Subcutaneous abdominal adipose tissue (tissue), 5 donors: ENCODE measurements at regions not wholly inside any gene's neighbourhood (a gene's known extent, or its start where the extent isn't known, plus 50 kb on each side); places are given as distances from the start of the nearest gene placed in this dataset.

Source experiments
- H3K27ac ChIP-seq: one replicate; pipeline ENCODE4 v1.7.0; 2013; ENCODE audit warnings: low read depth, mild to moderate bottlenecking, inconsistent platforms, low read length, moderate library complexity
- H3K27me3 ChIP-seq, 5 donors: one replicate each; pipeline ENCODE4 v1.7.0; 2013; ENCODE audit warnings: low read length in 5 of 5, inconsistent platforms in 1 of 5; ENCODE audit not compliant: control insufficient read depth in 5 of 5, insufficient read depth in 4 of 5
- H3K36me3 ChIP-seq, 5 donors: one replicate each; pipeline ENCODE4 v1.7.0; 2013; ENCODE audit warnings: low read length in 5 of 5; ENCODE audit not compliant: control insufficient read depth in 5 of 5, insufficient read depth in 5 of 5
- H3K4me1 ChIP-seq, 5 donors: one replicate each; pipeline ENCODE4 v1.7.0; 2013; ENCODE audit warnings: low read length in 5 of 5, mild to moderate bottlenecking in 3 of 5, moderate library complexity in 1 of 5; ENCODE audit not compliant: control insufficient read depth in 5 of 5, insufficient read depth in 5 of 5
- H3K4me3 ChIP-seq, 5 donors: one replicate each; pipeline ENCODE4 v1.7.0; 2013; ENCODE audit warnings: low read length in 5 of 5, low read depth in 1 of 5
- H3K9ac ChIP-seq, 5 donors: one replicate each; pipeline ENCODE4 v1.7.0; 2013; ENCODE audit warnings: low read length in 5 of 5, mild to moderate bottlenecking in 4 of 5, moderate library complexity in 3 of 5
- H3K9me3 ChIP-seq, 5 donors: one replicate each; pipeline ENCODE4 v1.7.0; 2013; ENCODE audit warnings: low read length in 5 of 5; ENCODE audit not compliant: control insufficient read depth in 5 of 5
- donor health status: healthy.
- donor health status: healthy.
- donor health status: healthy.
- donor health status: healthy.
- donor health status: healthy.

- H3K27ac ChIP-seq: no peak overlapping the region
- no peak overlapping the region for H3K9ac ChIP-seq
- no peak overlapping the region for H3K4me3 ChIP-seq
- H3K27me3 ChIP-seq: no peaks in the 10 kb centered on the region
- H3K9me3 ChIP-seq: no peaks in the 10 kb centered on the region
- no peaks in the 10 kb centered on the region for H3K36me3 ChIP-seq
- no peaks in the 10 kb centered on the region for H3K4me1 ChIP-seq
Measured at GRCh38 chr5:89435347-89435746, 552.4 kb upstream of the MEF2C start.

DNA sequence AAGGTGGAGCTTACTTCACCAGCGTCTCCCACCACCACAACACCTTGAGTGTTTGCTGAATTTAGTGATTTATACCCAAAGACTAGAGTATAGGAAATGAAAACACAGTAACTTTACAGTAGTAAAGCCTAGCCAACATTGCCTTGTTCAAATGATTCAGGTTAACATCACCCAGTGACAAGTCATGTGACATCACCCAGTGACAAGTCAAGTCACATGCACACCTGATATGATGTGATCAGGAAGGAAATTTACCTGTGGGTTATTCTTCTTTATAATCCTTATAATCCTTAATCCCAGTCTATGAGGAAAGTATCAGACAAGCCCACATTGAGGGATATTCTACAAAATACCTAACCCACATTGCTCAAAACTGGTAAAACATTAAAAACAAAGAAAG, 545.6 kb upstream of the MEF2C start:
- Histone ChIP-seq H3K4me3 (no peak overlapping the region), H3K4me1 (no peaks in the 10 kb centered on the region), H3K9me3 (no peaks in the 10 kb centered on the region), H3K9ac (no peak overlapping the region), H3K36me3 (no peaks in the 10 kb centered on the region), H3K27ac (no peak overlapping the region), H3K27me3 (no peaks in the 10 kb centered on the region)

- no peaks in the 10 kb centered on the region for H3K36me3 ChIP-seq
- no peaks in the 10 kb centered on the region for H3K4me1 ChIP-seq
- no peak overlapping the region for H3K9ac ChIP-seq
Measured at GRCh38 chr5:89425062-89425461, 542.1 kb upstream of the MEF2C start.

GRCh38 chr5:89421035-89421434, 538.1 kb upstream of the MEF2C start:
- H3K27ac ChIP-seq: no peak overlapping the region

More at GRCh38 chr5:89425062-89425461, 542.1 kb upstream of the MEF2C start:
- Histone ChIP-seq H3K27ac (no peak overlapping the region), H3K27me3 (no peaks in the 10 kb centered on the region), H3K4me3 (no peak overlapping the region), H3K9me3 (no peaks in the 10 kb centered on the region)

GRCh38 chr5:89418407-89419085, 535.6 kb upstream of the MEF2C start:
- no peaks in the 10 kb centered on the region for H3K4me1 ChIP-seq

More at GRCh38 chr5:89421035-89421434, 538.1 kb upstream of the MEF2C start:
- no peaks in the 10 kb centered on the region for H3K4me1 ChIP-seq
- H3K36me3 ChIP-seq: no peaks in the 10 kb centered on the region
- no peak overlapping the region for H3K9ac ChIP-seq
- H3K9me3 ChIP-seq: no peaks in the 10 kb centered on the region
- H3K4me3 ChIP-seq: no peak overlapping the region
- no peaks in the 10 kb centered on the region for H3K27me3 ChIP-seq

GRCh38 chr5:89417990-89418389, 535.0 kb upstream of the MEF2C start:
- Histone ChIP-seq H3K27ac (no peak overlapping the region), H3K36me3 (no peaks in the 10 kb centered on the region), H3K4me1 (no peaks in the 10 kb centered on the region), H3K9me3 (no peaks in the 10 kb centered on the region), H3K4me3 (no peak overlapping the region), H3K9ac (no peak overlapping the region), H3K27me3 (no peaks in the 10 kb centered on the region)

More at GRCh38 chr5:89418407-89419085, 535.6 kb upstream of the MEF2C start:
- Histone ChIP-seq H3K36me3 (no peaks in the 10 kb centered on the region), H3K27me3 (no peaks in the 10 kb centered on the region), H3K9ac (no peak overlapping the region), H3K27ac (no peak overlapping the region), H3K4me3 (no peak overlapping the region), H3K9me3 (no peaks in the 10 kb centered on the region)

DNA sequence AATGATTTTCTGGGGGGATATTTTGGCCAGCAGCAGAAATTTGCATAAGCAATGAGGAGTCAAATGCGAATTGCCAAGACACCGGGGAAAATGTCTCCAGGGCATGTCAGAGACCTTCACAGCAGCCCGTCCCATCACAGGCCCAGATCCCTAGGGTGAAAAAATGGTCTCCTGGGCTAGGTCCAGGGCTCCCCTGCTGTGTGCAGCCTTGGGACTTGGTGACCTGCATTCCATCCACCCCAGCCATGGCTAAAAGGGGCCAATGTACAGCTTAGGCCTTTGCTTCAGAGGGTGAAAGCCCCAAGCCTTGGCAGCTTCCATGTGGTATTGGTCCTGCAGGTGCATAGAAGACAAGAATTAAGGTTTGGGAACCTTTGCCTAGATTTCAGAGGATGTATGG, 534.5 kb upstream of the MEF2C start:
- no peak overlapping the region for H3K4me3 ChIP-seq
- H3K9me3 ChIP-seq: no peaks in the 10 kb centered on the region
- no peaks in the 10 kb centered on the region for H3K4me1 ChIP-seq
- no peak overlapping the region for H3K9ac ChIP-seq
- no peaks in the 10 kb centered on the region for H3K36me3 ChIP-seq
- no peaks in the 10 kb centered on the region for H3K27me3 ChIP-seq
- no peak overlapping the region for H3K27ac ChIP-seq

DNA sequence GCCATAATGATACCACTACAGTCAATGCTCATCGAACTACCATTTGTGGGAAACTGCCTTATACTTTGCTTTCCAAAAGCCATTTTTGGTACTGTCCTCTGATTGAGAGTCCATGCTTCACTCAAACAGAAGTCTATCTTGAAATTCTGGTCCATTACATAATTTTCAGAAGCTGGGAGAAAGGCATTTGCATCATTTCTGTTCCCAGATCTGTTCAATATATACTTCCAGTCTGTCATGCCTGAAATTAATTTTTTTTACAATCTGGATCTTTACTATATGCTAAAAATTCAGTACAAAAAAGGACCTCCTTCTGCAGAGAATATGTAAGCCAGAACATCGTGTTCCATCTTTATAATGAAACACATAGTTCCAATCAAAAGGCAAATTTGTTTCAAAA, 528.9 kb upstream of the MEF2C start:
- Histone ChIP-seq H3K9me3 (no peaks in the 10 kb centered on the region), H3K9ac (no peak overlapping the region), H3K36me3 (no peaks in the 10 kb centered on the region), H3K27me3 (no peaks in the 10 kb centered on the region), H3K4me1 (no peaks in the 10 kb centered on the region), H3K4me3 (no peak overlapping the region), H3K27ac (no peak overlapping the region)

- Histone ChIP-seq H3K4me3 (no peak overlapping the region), H3K9me3 (no peaks in the 10 kb centered on the region), H3K9ac (no peak overlapping the region), H3K36me3 (no peaks in the 10 kb centered on the region), H3K27ac (no peak overlapping the region), H3K4me1 (no peaks in the 10 kb centered on the region), H3K27me3 (no peaks in the 10 kb centered on the region)
Measured at GRCh38 chr5:89407054-89407453, 524.1 kb upstream of the MEF2C start.

DNA sequence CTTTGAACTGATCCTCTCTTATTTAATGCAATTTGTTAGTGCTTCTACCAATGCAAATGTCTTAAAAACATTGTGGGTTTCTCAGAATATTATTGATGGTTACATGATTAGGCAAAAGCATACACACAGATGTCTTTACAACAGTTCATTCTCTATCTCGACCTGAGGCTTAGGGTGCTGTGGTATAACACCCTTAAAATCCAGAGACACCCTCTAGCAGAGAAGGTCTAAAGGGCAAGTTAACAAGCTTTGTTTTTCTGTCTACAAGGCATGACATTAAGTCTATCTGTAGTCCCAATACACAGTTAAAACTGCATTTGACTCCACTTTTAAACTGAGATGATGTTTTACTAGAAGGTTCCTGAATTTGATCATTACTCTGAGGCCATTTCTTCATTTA, 518.7 kb upstream of the MEF2C start:
- Histone ChIP-seq H3K4me3 (no peak overlapping the region), H3K4me1 (no peaks in the 10 kb centered on the region), H3K27ac (no peak overlapping the region), H3K27me3 (no peaks in the 10 kb centered on the region), H3K9me3 (no peaks in the 10 kb centered on the region), H3K9ac (no peak overlapping the region), H3K36me3 (no peaks in the 10 kb centered on the region)
